Glomerular visceral epithelial cell (primary cell): ENCODE measurements at regions not wholly inside any gene's neighbourhood (a gene's known extent, or its start where the extent isn't known, plus 50 kb on each side); places are given as distances from the start of the nearest gene placed in this dataset.
A peak's percentile ranks its signal among the peaks of the same experiment; 100 is the strongest.

Experiments used
- DNase-seq: peaks from one replicate; pipeline ENCODE4 v3.0.0-alpha.2; 2016; ENCODE audit errors: extremely low spot score

- no peak for DNase-seq
These were observed 59.1 kb upstream of the BICD1 start for GRCh38 chr12:32047357-32048212.

- DNase-seq: no peak
These were observed 57.9 kb upstream of the BICD1 start for GRCh38 chr12:32048791-32049190.

- DNase-seq: no peak
These were observed 56.7 kb upstream of the BICD1 start for GRCh38 chr12:32049956-32050355.

GRCh38 chr12:32051511-32052211 is 55.0 kb upstream of the BICD1 start:
- DNase-seq: peak; percentile 76

GRCh38 chr12:32052212-32052713 is 54.4 kb upstream of the BICD1 start:
- DNase-seq: no peak

GRCh38 chr12:32053881-32054624 is 52.6 kb upstream of the BICD1 start:
- no peak for DNase-seq
